ENCODE measurements at regions not wholly inside any gene's neighbourhood (a gene's known extent, or its start where the extent isn't known, plus 50 kb on each side); places are given as distances from the start of the nearest gene placed in this dataset.
"Not testable (repeated sequence)": the region's sequence is repeated elsewhere in the genome, so short reads cannot be mapped to it uniquely, and the experiment has no call there.

- FAIRE-seq; DNase-seq (ENCODE audit: insufficient read length): not testable (repeated sequence)
Observed at GRCh38 chr1:214095896-214096295, 108.1 kb downstream of the PROX1 start.

- FAIRE-seq, result no peak
- DNase-seq (ENCODE audit: insufficient read length), result no peak
- TF ChIP-seq POLR2AphosphoS5 (IDR thresholded peaks at IDR 0.05; ENCODE audit: low read depth, low read length) (no peak), TAF1 (IDR thresholded peaks at IDR 0.05; ENCODE audit: borderline replicate concordance, low read depth, low read length) (no peak), POLR2A (IDR thresholded peaks at IDR 0.05; ENCODE audit: low read depth, low read length) (no peak)
Observed at GRCh38 chr1:214101246-214101645, 113.5 kb downstream of the PROX1 start.

DNA sequence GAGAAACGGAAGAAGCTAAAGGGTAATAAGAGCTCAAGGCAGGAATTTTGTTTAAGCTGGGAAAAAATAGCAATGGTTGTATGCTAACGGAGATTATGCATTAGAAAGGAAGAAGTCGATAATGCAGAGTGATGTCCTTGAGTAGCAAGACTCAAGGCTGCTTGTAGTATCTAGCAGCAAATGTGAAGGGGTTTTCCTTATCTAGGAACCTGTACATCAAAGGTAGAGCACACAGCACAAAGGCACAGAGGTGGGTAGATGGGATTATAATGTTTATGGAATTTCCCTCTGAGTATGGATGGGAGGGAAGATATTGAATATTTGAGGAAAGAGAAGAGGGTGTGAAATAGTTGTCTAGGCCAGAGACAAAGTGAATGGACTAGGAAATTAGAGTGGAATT lies 114.1 kb downstream of the PROX1 start:
- no peak for DNase-seq (ENCODE audit: insufficient read length)
- FAIRE-seq, result no peak
- TF ChIP-seq POLR2AphosphoS5 (IDR thresholded peaks at IDR 0.05; ENCODE audit: low read depth, low read length), result no peak
- TF ChIP-seq POLR2A (IDR thresholded peaks at IDR 0.05; ENCODE audit: low read depth, low read length), result no peak
- no peak for TF ChIP-seq TAF1 (IDR thresholded peaks at IDR 0.05; ENCODE audit: borderline replicate concordance, low read depth, low read length)

GRCh38 chr1:214102907-214103306 lies 115.1 kb downstream of the PROX1 start:
- TF ChIP-seq POLR2A (IDR thresholded peaks at IDR 0.05; ENCODE audit: low read depth, low read length) (no peak), POLR2AphosphoS5 (IDR thresholded peaks at IDR 0.05; ENCODE audit: low read depth, low read length) (no peak), TAF1 (IDR thresholded peaks at IDR 0.05; ENCODE audit: borderline replicate concordance, low read depth, low read length) (no peak)
- FAIRE-seq (no peak), DNase-seq (ENCODE audit: insufficient read length) (no peak)

- FAIRE-seq (no peak), DNase-seq (ENCODE audit: insufficient read length) (no peak)
- TF ChIP-seq TAF1 (IDR thresholded peaks at IDR 0.05; ENCODE audit: borderline replicate concordance, low read depth, low read length), result no peak
- TF ChIP-seq POLR2A (IDR thresholded peaks at IDR 0.05; ENCODE audit: low read depth, low read length), result no peak
- no peak for TF ChIP-seq POLR2AphosphoS5 (IDR thresholded peaks at IDR 0.05; ENCODE audit: low read depth, low read length)
Observed at GRCh38 chr1:214103778-214104177, 116.0 kb downstream of the PROX1 start.

DNA sequence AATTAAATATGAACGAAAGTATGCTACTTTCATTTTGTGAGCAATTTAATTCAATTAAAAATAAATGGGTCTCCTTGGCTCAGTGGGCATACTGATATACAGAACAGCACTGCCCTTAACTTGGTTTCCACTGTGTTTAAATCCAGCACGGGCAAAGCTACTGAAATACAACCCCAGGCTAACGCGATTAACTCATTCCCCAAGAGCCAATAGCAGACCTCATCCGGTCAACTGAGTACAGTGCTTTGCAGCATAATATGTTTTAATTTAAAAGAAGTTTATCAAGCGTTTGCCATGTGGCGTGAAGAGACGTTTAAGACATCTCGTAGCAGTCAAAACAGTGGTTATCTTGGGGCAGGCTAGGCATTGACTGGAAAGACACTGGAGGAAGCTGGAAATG lies 118.6 kb downstream of the PROX1 start:
- FAIRE-seq (no peak), DNase-seq (ENCODE audit: insufficient read length) (no peak)
- TF ChIP-seq POLR2A (IDR thresholded peaks at IDR 0.05; ENCODE audit: low read depth, low read length) (no peak), POLR2AphosphoS5 (IDR thresholded peaks at IDR 0.05; ENCODE audit: low read depth, low read length) (no peak), TAF1 (IDR thresholded peaks at IDR 0.05; ENCODE audit: borderline replicate concordance, low read depth, low read length) (no peak)

GRCh38 chr1:214107322-214108096 lies 119.7 kb downstream of the PROX1 start:
- TF ChIP-seq POLR2AphosphoS5 (IDR thresholded peaks at IDR 0.05; ENCODE audit: low read depth, low read length), result no peak
- TF ChIP-seq POLR2A (IDR thresholded peaks at IDR 0.05; ENCODE audit: low read depth, low read length), result no peak
- no peak for TF ChIP-seq TAF1 (IDR thresholded peaks at IDR 0.05; ENCODE audit: borderline replicate concordance, low read depth, low read length)
- FAIRE-seq (no peak), DNase-seq (ENCODE audit: insufficient read length) (no peak)

GRCh38 chr1:214108097-214108446 lies 120.3 kb downstream of the PROX1 start:
- no peak for FAIRE-seq
- TF ChIP-seq TAF1 (IDR thresholded peaks at IDR 0.05; ENCODE audit: borderline replicate concordance, low read depth, low read length) (no peak), POLR2A (IDR thresholded peaks at IDR 0.05; ENCODE audit: low read depth, low read length) (no peak), POLR2AphosphoS5 (IDR thresholded peaks at IDR 0.05; ENCODE audit: low read depth, low read length) (no peak)
- no peak for DNase-seq (ENCODE audit: insufficient read length)

DNA sequence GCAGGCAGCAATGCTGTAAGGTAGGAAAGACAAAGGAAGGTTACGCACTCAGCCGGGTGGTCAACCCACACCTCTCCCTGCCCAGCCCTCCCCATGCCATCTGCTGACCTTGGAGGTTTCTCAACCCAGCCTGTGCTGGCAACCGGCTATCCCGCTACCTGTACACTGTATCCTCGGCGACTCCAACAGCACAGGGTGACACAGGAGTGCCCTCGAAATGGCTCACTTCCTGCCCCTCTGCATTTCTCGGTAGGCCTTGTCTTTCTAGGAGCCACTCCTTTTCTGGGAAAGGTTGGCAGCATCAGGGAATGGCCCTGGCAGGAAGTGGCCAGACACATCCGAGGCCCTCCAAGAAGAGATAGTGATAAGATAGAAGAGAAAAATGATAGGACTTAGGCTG lies 124.0 kb downstream of the PROX1 start:
- FAIRE-seq (no peak), DNase-seq (ENCODE audit: insufficient read length) (no peak)
- TF ChIP-seq POLR2AphosphoS5 (IDR thresholded peaks at IDR 0.05; ENCODE audit: low read depth, low read length), result no peak
- TF ChIP-seq TAF1 (IDR thresholded peaks at IDR 0.05; ENCODE audit: borderline replicate concordance, low read depth, low read length), result no peak
- no peak for TF ChIP-seq POLR2A (IDR thresholded peaks at IDR 0.05; ENCODE audit: low read depth, low read length)

- no peak for FAIRE-seq
- TF ChIP-seq TAF1 (IDR thresholded peaks at IDR 0.05; ENCODE audit: borderline replicate concordance, low read depth, low read length) (no peak), POLR2A (IDR thresholded peaks at IDR 0.05; ENCODE audit: low read depth, low read length) (no peak), POLR2AphosphoS5 (IDR thresholded peaks at IDR 0.05; ENCODE audit: low read depth, low read length) (no peak)
- DNase-seq (ENCODE audit: insufficient read length), result no peak
Observed at GRCh38 chr1:214116258-214116657, 128.5 kb downstream of the PROX1 start.

DNA sequence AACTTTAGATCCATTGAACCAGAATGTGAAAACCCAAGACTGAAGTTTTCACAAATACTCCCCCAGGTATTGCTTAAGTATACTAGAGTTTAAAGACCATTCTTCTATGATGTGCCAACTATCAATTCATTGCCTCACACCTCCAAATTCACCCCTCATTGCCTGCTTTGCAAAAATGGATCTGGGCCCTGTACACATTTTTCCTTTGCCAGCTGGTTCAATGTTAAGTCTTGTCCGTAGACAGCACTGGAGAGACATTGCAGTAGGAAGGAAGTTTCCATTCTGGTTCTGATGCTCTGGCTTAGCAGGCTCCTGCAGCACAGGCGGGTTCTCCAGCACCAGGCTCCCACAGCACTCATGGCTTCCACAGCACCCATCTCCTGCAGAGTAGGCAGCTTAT lies 130.0 kb downstream of the PROX1 start:
- no peak for DNase-seq (ENCODE audit: insufficient read length)
- TF ChIP-seq POLR2A (IDR thresholded peaks at IDR 0.05; ENCODE audit: low read depth, low read length) (no peak), TAF1 (IDR thresholded peaks at IDR 0.05; ENCODE audit: borderline replicate concordance, low read depth, low read length) (no peak), POLR2AphosphoS5 (IDR thresholded peaks at IDR 0.05; ENCODE audit: low read depth, low read length) (no peak)
- FAIRE-seq, result no peak

GRCh38 chr1:214120191-214120590 lies 132.4 kb downstream of the PROX1 start:
- no peak for FAIRE-seq
- DNase-seq (ENCODE audit: insufficient read length), result no peak
- TF ChIP-seq TAF1 (IDR thresholded peaks at IDR 0.05; ENCODE audit: borderline replicate concordance, low read depth, low read length), result no peak
- no peak for TF ChIP-seq POLR2A (IDR thresholded peaks at IDR 0.05; ENCODE audit: low read depth, low read length)
- no peak for TF ChIP-seq POLR2AphosphoS5 (IDR thresholded peaks at IDR 0.05; ENCODE audit: low read depth, low read length)
